ENCODE measurements at regions not wholly inside any gene's neighbourhood (a gene's known extent, or its start where the extent isn't known, plus 50 kb on each side); places are given as distances from the start of the nearest gene placed in this dataset.
A peak's percentile ranks its signal among the peaks of the same experiment; 100 is the strongest.

DNA sequence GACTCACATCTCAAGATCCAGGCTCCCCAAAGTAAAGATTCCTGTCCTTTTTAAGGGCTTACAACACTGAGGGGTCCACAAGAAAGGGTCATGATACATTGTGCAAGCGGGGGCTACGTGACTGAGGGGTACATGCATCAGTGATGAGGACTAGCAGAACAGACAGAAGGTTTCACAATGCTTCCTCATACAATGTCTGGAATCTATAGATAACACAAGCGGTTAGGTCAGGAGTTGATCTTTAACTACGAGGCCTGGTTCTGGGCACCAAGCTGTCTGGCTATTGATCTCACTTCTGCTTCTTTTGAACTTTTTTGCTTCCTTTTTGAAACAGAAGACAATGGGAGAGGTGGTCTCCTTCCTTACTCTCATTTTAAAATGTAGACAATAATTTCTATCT lies 718.6 kb downstream of the AMY1C start (continued):
- TF ChIP-seq, protein P1, sequence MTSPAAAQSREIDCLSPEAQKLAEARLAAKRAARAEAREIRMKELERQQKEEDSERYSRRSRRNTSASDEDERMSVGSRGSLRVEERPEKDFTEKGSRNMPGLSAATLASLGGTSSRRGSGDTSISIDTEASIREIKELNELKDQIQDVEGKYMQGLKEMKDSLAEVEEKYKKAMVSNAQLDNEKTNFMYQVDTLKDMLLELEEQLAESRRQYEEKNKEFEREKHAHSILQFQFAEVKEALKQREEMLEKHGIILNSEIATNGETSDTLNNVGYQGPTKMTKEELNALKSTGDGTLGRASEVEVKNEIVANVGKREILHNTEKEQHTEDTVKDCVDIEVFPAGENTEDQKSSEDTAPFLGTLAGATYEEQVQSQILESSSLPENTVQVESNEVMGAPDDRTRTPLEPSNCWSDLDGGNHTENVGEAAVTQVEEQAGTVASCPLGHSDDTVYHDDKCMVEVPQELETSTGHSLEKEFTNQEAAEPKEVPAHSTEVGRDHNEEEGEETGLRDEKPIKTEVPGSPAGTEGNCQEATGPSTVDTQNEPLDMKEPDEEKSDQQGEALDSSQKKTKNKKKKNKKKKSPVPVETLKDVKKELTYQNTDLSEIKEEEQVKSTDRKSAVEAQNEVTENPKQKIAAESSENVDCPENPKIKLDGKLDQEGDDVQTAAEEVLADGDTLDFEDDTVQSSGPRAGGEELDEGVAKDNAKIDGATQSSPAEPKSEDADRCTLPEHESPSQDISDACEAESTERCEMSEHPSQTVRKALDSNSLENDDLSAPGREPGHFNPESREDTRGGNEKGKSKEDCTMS (CRISPR knock-in tag; conservative IDR thresholded peaks at IDR 0.05) = no peak
- peak; percentile 79; the same call in 1 of the 2 replicates for TF ChIP-seq SOX5 (CRISPR knock-in tag; IDR thresholded peaks at IDR 0.05; ENCODE audit: borderline replicate concordance)
- TF ChIP-seq SMARCE1 (IDR thresholded peaks at IDR 0.05; ENCODE audit: borderline replicate concordance) = no peak
- peak; percentile 74 for TF ChIP-seq CEBPG (CRISPR knock-in tag; IDR thresholded peaks at IDR 0.05)
- TF ChIP-seq TCF7 (IDR thresholded peaks at IDR 0.05; ENCODE audit: low read depth) = peak; percentile 49; the same call in 1 of the 2 replicates
- no peak for TF ChIP-seq HDAC1 (CRISPR knock-in tag; IDR thresholded peaks at IDR 0.05)
- TF ChIP-seq ZNF30 (CRISPR knock-in tag; IDR thresholded peaks at IDR 0.05) = no peak
- 0 out of 2 replicates have a peak, but pooled peaks have one; percentile 10 for TF ChIP-seq CREM (IDR thresholded peaks at IDR 0.05)
- TF ChIP-seq CREM (CRISPR knock-in tag; IDR thresholded peaks at IDR 0.05) = no peak
- peak; percentile 73; the same call in 1 of the 2 replicates for TF ChIP-seq ZBTB20 (CRISPR knock-in tag; IDR thresholded peaks at IDR 0.05; ENCODE audit: borderline replicate concordance, low read depth)
- TF ChIP-seq, protein P2, sequence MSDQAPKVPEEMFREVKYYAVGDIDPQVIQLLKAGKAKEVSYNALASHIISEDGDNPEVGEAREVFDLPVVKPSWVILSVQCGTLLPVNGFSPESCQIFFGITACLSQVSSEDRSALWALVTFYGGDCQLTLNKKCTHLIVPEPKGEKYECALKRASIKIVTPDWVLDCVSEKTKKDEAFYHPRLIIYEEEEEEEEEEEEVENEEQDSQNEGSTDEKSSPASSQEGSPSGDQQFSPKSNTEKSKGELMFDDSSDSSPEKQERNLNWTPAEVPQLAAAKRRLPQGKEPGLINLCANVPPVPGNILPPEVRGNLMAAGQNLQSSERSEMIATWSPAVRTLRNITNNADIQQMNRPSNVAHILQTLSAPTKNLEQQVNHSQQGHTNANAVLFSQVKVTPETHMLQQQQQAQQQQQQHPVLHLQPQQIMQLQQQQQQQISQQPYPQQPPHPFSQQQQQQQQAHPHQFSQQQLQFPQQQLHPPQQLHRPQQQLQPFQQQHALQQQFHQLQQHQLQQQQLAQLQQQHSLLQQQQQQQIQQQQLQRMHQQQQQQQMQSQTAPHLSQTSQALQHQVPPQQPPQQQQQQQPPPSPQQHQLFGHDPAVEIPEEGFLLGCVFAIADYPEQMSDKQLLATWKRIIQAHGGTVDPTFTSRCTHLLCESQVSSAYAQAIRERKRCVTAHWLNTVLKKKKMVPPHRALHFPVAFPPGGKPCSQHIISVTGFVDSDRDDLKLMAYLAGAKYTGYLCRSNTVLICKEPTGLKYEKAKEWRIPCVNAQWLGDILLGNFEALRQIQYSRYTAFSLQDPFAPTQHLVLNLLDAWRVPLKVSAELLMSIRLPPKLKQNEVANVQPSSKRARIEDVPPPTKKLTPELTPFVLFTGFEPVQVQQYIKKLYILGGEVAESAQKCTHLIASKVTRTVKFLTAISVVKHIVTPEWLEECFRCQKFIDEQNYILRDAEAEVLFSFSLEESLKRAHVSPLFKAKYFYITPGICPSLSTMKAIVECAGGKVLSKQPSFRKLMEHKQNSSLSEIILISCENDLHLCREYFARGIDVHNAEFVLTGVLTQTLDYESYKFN (CRISPR knock-in tag; conservative IDR thresholded peaks at IDR 0.05) = peak; percentile 53; the same call in 1 of the 2 replicates
- TF ChIP-seq FOXA3 (CRISPR knock-in tag; IDR thresholded peaks at IDR 0.05) = 0 out of 2 replicates have a peak, but pooled peaks have one; percentile 16
- TF ChIP-seq SOX6 (IDR thresholded peaks at IDR 0.05) = no peak
- TF ChIP-seq SOX6 (CRISPR knock-in tag; IDR thresholded peaks at IDR 0.05) = peak; percentile 65
- TF ChIP-seq, protein P3, sequence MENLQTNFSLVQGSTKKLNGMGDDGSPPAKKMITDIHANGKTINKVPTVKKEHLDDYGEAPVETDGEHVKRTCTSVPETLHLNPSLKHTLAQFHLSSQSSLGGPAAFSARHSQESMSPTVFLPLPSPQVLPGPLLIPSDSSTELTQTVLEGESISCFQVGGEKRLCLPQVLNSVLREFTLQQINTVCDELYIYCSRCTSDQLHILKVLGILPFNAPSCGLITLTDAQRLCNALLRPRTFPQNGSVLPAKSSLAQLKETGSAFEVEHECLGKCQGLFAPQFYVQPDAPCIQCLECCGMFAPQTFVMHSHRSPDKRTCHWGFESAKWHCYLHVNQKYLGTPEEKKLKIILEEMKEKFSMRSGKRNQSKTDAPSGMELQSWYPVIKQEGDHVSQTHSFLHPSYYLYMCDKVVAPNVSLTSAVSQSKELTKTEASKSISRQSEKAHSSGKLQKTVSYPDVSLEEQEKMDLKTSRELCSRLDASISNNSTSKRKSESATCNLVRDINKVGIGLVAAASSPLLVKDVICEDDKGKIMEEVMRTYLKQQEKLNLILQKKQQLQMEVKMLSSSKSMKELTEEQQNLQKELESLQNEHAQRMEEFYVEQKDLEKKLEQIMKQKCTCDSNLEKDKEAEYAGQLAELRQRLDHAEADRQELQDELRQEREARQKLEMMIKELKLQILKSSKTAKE (CRISPR knock-in tag; IDR thresholded peaks at IDR 0.05; ENCODE audit: borderline replicate concordance) = peak; percentile 59
- peak; percentile 14 for TF ChIP-seq TEAD3 (CRISPR knock-in tag; optimal IDR thresholded peaks at IDR 0.05; ENCODE audit: borderline replicate concordance)
- 0 out of 2 replicates have a peak, but pooled peaks have one; percentile 22 for TF ChIP-seq RARA (CRISPR knock-in tag; IDR thresholded peaks at IDR 0.05)
- peak; percentile 65 for TF ChIP-seq MED1 (CRISPR knock-in tag; IDR thresholded peaks at IDR 0.05)
- TF ChIP-seq ZMYM4 (CRISPR knock-in tag; IDR thresholded peaks at IDR 0.05) = 0 out of 2 replicates have a peak, but pooled peaks have one; percentile 13
